ENCODE measurements at regions not wholly inside any gene's neighbourhood (a gene's known extent, or its start where the extent isn't known, plus 50 kb on each side); places are given as distances from the start of the nearest gene placed in this dataset.

GRCh38 chr4:97370568-97370967, 772.7 kb downstream of the STPG2 start:
- no peak for TF ChIP-seq POLR2A (IDR thresholded peaks at IDR 0.05; ENCODE audit: low read depth, low read length)
- TF ChIP-seq MXI1 (IDR thresholded peaks at IDR 0.05; ENCODE audit: borderline replicate concordance, low read depth, low read length), result no peak
- TF ChIP-seq, protein P1, sequence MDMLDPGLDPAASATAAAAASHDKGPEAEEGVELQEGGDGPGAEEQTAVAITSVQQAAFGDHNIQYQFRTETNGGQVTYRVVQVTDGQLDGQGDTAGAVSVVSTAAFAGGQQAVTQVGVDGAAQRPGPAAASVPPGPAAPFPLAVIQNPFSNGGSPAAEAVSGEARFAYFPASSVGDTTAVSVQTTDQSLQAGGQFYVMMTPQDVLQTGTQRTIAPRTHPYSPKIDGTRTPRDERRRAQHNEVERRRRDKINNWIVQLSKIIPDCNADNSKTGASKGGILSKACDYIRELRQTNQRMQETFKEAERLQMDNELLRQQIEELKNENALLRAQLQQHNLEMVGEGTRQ (IDR thresholded peaks at IDR 0.05; ENCODE audit: low read depth, low read length), result no peak
- no peak for TF ChIP-seq CTCF (conservative IDR thresholded peaks at IDR 0.05; ENCODE audit: low read depth, low read length)
- no peak for TF ChIP-seq RCOR1 (IDR thresholded peaks at IDR 0.05; ENCODE audit: insufficient replicate concordance, low read length)
- TF ChIP-seq RAD21 (IDR thresholded peaks at IDR 0.05; ENCODE audit: low read length), result no peak
- no peak for TF ChIP-seq MAFK (IDR thresholded peaks at IDR 0.05; ENCODE audit: low read depth, low read length)
- no peak for TF ChIP-seq CEBPB (IDR thresholded peaks at IDR 0.05; ENCODE audit: low read depth, low read length)
